Neural progenitor cell (in vitro differentiated cells): ENCODE measurements at regions not wholly inside any gene's neighbourhood (a gene's known extent, or its start where the extent isn't known, plus 50 kb on each side); places are given as distances from the start of the nearest gene placed in this dataset.
A peak's percentile ranks its signal among the peaks of the same experiment; 100 is the strongest.

Source experiments
- DNase-seq: peaks from one replicate; pipeline ENCODE4 v3.0.0-alpha.2; 2016; ENCODE audit warnings: low spot score
- H2AFZ ChIP-seq: fragments of 200-600 bp; sonication (generic); replicated peaks from 2 replicates; pipeline ENCODE4 v1.6.1; 2016; ENCODE audit warnings: antibody characterized with exemption
- H3F3A ChIP-seq: fragments of 200-600 bp; sonication (generic); 2 replicates; pipeline ENCODE4 v1.6.1; 2016; ENCODE audit warnings: antibody characterized with exemption, low read depth
- H3K27ac ChIP-seq: fragments of 200-600 bp; sonication (generic); 2 replicates; pipeline ENCODE4 v1.5.1; 2016; ENCODE audit warnings: mild to moderate bottlenecking
- H3K27me3 ChIP-seq: fragments of 200-600 bp; sonication (generic); 2 replicates; pipeline ENCODE4 v1.6.1; 2016; ENCODE audit warnings: mild to moderate bottlenecking, moderate library complexity
- H3K36me3 ChIP-seq: fragments of 200-600 bp; sonication (generic); 2 replicates; pipeline ENCODE4 v1.5.1; 2016
- H3K4me1 ChIP-seq: fragments of 200-600 bp; sonication (generic); 2 replicates; pipeline ENCODE4 v1.6.1; 2016; ENCODE audit warnings: mixed run types
- H3K4me2 ChIP-seq: fragments of 200-600 bp; sonication (generic); 2 replicates; pipeline ENCODE4 v1.6.1; 2016
- H3K4me3 ChIP-seq: fragments of 200-600 bp; sonication (generic); 2 replicates; pipeline ENCODE4 v1.5.1; 2016
- H3K79me2 ChIP-seq: fragments of 200-600 bp; sonication (generic); 2 replicates; pipeline ENCODE4 v1.6.1; 2016; ENCODE audit warnings: low read depth
- H3K9ac ChIP-seq: fragments of 200-600 bp; sonication (generic); 2 replicates; pipeline ENCODE4 v1.6.1; 2016
- H3K9me3 ChIP-seq: fragments of 200-600 bp; sonication (generic); 2 replicates; pipeline ENCODE4 v1.5.1; 2016; ENCODE audit warnings: low read depth
- H4K20me1 ChIP-seq: fragments of 200-600 bp; sonication (generic); 2 replicates; pipeline ENCODE4 v1.6.1; 2016; ENCODE audit warnings: low read depth
- H3K27ac Mint-ChIP-seq: 3 replicates; pipeline ENCODE4 v1.8.0; 2021; ENCODE audit warnings: mixed read lengths
- H3K27me3 Mint-ChIP-seq: 2 replicates; pipeline ENCODE4 v1.8.0; 2022; ENCODE audit warnings: low read depth, mild to moderate bottlenecking, inconsistent platforms, moderate library complexity, mixed read lengths; ENCODE audit not compliant: insufficient read depth
- H3K36me3 Mint-ChIP-seq: 3 replicates; pipeline ENCODE4 v1.8.0; 2021; ENCODE audit warnings: mixed read lengths
- H3K4me1 Mint-ChIP-seq: 3 replicates; pipeline ENCODE4 v1.8.0; 2021; ENCODE audit warnings: mixed read lengths
- H3K4me3 Mint-ChIP-seq: 3 replicates; pipeline ENCODE4 v1.8.0; 2021; ENCODE audit warnings: mild to moderate bottlenecking, moderate library complexity, mixed read lengths
- H3K9me3 Mint-ChIP-seq: 3 replicates; pipeline ENCODE4 v1.8.0; 2020; ENCODE audit warnings: mixed read lengths
- EZH2 ChIP-seq: fragments of 200-600 bp; sonication (generic); IDR thresholded peaks from 2 replicates; pipeline ENCODE4 v1.6.1; 2017; ENCODE audit warnings: antibody characterized with exemption, mild to moderate bottlenecking, moderate library complexity
- EZH2phosphoT487 ChIP-seq: fragments of 200-600 bp; sonication (generic); IDR thresholded peaks from 2 replicates; pipeline ENCODE4 v1.6.1; 2017; ENCODE audit warnings: antibody characterized with exemption
- TF ChIP-seq, protein P1 (sequence below): fragments of 200-600 bp; sonication (generic); IDR thresholded peaks from 2 replicates; pipeline ENCODE4 v1.5.1; 2017; ENCODE audit warnings: antibody characterized with exemption, mild to moderate bottlenecking

DNA sequence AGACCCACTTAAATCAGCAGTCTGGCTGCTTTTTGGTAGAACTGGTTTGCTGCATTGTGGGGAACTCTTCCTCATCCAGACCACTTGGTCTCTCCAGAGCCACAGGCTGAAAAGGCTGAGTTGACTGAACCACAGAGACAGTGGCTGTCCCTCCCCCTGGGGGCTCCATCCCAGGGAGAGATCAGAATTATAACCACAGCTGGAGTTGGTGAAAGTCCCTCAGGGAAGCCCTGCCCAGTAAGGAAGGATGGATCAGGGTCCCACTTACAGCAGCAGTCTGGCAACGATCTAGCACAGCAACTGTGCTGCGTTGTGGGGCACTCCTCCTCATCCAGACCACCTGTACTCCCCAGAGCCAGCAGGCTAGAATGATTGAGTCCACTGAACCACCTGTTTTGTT, 212.7 kb downstream of the SOX3 start:
- H3K79me2 ChIP-seq, result no peaks in the 10 kb centered on the region
- no peak for DNase-seq
- no peaks in the 10 kb centered on the region for H3K27me3 ChIP-seq
- no peak overlapping the region for H3K9ac ChIP-seq
- no peak overlapping the region for H3K27ac Mint-ChIP-seq
- H3K36me3 ChIP-seq, result no peaks in the 10 kb centered on the region
- no peak overlapping the region for H3K4me3 Mint-ChIP-seq
- H3K4me3 ChIP-seq, result no peak overlapping the region
- H3K36me3 Mint-ChIP-seq, result peaks cover 2% of the 10 kb centered on the region
- H4K20me1 ChIP-seq, result no peaks in the 10 kb centered on the region
- H3K27ac ChIP-seq, result no peak overlapping the region
- H3K4me2 ChIP-seq, result no peak overlapping the region
- TF ChIP-seq EZH2 (no peak), EZH2phosphoT487 (no peak)
- TF ChIP-seq, protein P1, sequence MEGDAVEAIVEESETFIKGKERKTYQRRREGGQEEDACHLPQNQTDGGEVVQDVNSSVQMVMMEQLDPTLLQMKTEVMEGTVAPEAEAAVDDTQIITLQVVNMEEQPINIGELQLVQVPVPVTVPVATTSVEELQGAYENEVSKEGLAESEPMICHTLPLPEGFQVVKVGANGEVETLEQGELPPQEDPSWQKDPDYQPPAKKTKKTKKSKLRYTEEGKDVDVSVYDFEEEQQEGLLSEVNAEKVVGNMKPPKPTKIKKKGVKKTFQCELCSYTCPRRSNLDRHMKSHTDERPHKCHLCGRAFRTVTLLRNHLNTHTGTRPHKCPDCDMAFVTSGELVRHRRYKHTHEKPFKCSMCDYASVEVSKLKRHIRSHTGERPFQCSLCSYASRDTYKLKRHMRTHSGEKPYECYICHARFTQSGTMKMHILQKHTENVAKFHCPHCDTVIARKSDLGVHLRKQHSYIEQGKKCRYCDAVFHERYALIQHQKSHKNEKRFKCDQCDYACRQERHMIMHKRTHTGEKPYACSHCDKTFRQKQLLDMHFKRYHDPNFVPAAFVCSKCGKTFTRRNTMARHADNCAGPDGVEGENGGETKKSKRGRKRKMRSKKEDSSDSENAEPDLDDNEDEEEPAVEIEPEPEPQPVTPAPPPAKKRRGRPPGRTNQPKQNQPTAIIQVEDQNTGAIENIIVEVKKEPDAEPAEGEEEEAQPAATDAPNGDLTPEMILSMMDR, result no peak
- H3K4me1 Mint-ChIP-seq, result peaks cover 22% of the 10 kb centered on the region
- no peak overlapping the region for H2AFZ ChIP-seq
- no peaks in the 10 kb centered on the region for H3K4me1 ChIP-seq
- H3K27me3 Mint-ChIP-seq, result peaks cover 3% of the 10 kb centered on the region
- H3K9me3 ChIP-seq, result no peaks in the 10 kb centered on the region
- peaks cover 20% of the 10 kb centered on the region for H3K9me3 Mint-ChIP-seq
- H3F3A ChIP-seq, result no peaks in the 10 kb centered on the region

DNA sequence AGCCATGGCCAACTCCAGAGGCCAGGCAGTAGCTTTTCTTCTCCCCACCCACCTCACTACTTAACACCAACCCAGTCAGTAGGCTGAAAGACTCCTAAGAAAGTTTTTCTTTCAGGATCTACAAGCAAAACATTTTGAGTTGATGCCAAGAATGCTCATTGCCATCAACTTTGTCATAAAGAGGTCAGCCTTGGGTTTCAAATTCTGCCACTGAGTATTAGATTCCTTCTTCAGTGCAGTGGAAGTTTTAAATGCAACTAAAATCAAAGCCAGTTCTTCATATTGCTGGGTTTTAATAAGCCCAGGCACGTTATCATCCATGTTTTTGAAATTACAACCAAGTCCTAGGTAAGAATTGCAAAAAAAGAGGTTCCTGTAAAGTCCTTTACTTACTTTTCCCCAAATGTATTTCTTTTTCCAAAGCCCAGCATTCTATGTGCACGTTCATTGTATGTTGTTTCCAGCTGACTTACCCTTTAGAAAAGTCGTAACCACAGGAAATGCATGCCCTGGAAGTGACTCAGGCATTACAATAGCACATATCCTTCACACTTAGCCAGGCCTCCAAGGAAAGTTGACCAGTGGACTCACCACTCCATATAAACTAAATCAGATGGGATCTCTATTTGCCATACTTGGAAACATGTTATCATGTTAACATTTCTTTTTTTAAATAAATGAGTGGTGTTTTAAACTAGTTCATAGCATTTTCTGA, 229.9 kb downstream of the SOX3 start:
- H4K20me1 ChIP-seq, result no peaks in the 10 kb centered on the region
- TF ChIP-seq EZH2phosphoT487 (no peak), EZH2 (no peak)
- TF ChIP-seq, protein P1, result no peak
- peaks cover 3% of the 10 kb centered on the region for H3K27me3 Mint-ChIP-seq
- peaks cover 25% of the 10 kb centered on the region for H3K4me1 Mint-ChIP-seq
- H3K27ac ChIP-seq, result no peak overlapping the region
- peak overlapping the region; percentile 87 for H3K27ac Mint-ChIP-seq
- DNase-seq, result peak; percentile 59
- no peaks in the 10 kb centered on the region for H3F3A ChIP-seq
- H3K4me1 ChIP-seq, result peaks cover 4% of the 10 kb centered on the region
- no peak overlapping the region for H2AFZ ChIP-seq
- H3K36me3 Mint-ChIP-seq, result peaks cover 3% of the 10 kb centered on the region
- H3K9ac ChIP-seq, result no peak overlapping the region
- peaks cover 34% of the 10 kb centered on the region for H3K9me3 Mint-ChIP-seq
- no peaks in the 10 kb centered on the region for H3K79me2 ChIP-seq
- H3K4me3 Mint-ChIP-seq, result no peak overlapping the region
- no peaks in the 10 kb centered on the region for H3K27me3 ChIP-seq
- no peak overlapping the region for H3K4me3 ChIP-seq
- H3K36me3 ChIP-seq, result no peaks in the 10 kb centered on the region
- peaks cover 4% of the 10 kb centered on the region for H3K9me3 ChIP-seq
- H3K4me2 ChIP-seq, result no peak overlapping the region

- H3K9me3 Mint-ChIP-seq, result peaks cover 36% of the 10 kb centered on the region
- no peaks in the 10 kb centered on the region for H4K20me1 ChIP-seq
Observed at GRCh38 chrX:140273921-140274320, 230.9 kb downstream of the SOX3 start.

More at GRCh38 chrX:140273921-140274320, 230.9 kb downstream of the SOX3 start:
- Histone ChIP-seq H2AFZ (no peak overlapping the region), H3K9me3 (no peaks in the 10 kb centered on the region), H3K9ac (no peak overlapping the region), H3K4me1 (peaks cover 4% of the 10 kb centered on the region), H3K36me3 (no peaks in the 10 kb centered on the region), H3K79me2 (no peaks in the 10 kb centered on the region), H3K4me3 (no peak overlapping the region), H3K27ac (no peak overlapping the region), H3K27me3 (no peaks in the 10 kb centered on the region), H3F3A (no peaks in the 10 kb centered on the region), H3K4me2 (no peak overlapping the region)
- H3K27ac Mint-ChIP-seq, result peak overlapping the region; percentile 87
- no peak overlapping the region for H3K4me3 Mint-ChIP-seq
- DNase-seq, result no peak
- peaks cover 25% of the 10 kb centered on the region for H3K4me1 Mint-ChIP-seq
- TF ChIP-seq EZH2phosphoT487 (no peak), EZH2 (no peak)
- TF ChIP-seq, protein P1, result no peak
- H3K27me3 Mint-ChIP-seq, result peaks cover 3% of the 10 kb centered on the region
- H3K36me3 Mint-ChIP-seq, result peaks cover 3% of the 10 kb centered on the region
